Lower leg skin (tissue), 4 donors: ENCODE measurements at regions not wholly inside any gene's neighbourhood (a gene's known extent, or its start where the extent isn't known, plus 50 kb on each side); places are given as distances from the start of the nearest gene placed in this dataset.

Experiments
- DNase-seq, 2 donors: peaks; one replicate each; pipeline ENCODE4 v3.0.0-alpha.2; 2019; ENCODE audit warnings: low spot score in 2 of 2
- H3K4me3 ChIP-seq: fragments of 200-600 bp; sonication (generic); 2 replicates; pipeline ENCODE4 v1.5.1; 2017; ENCODE audit warnings: mild to moderate bottlenecking, low read depth; ENCODE audit not compliant: poor library complexity, severe bottlenecking
- POLR2A ChIP-seq, 2 donors: fragments of 450-650 bp; IDR thresholded peaks; one replicate each; pipeline ENCODE4 v1.6.1; 2016 to 2017; ENCODE audit warnings: antibody characterized with exemption in 2 of 2, mild to moderate bottlenecking in 1 of 2, moderate library complexity in 1 of 2
- WGBS, 2 donors: methylation state at CpG; one replicate each; pipeline ENCODE4 v1.1.5; 2018; 5-methylcytosine and 5-hydroxymethylcytosine counted together
- intact Hi-C: fragments of 100-400 bp; cut with DNase I; formaldehyde crosslinking; loops from one replicate; pipeline ENCODE4 v1.15.0; 2023; ENCODE audit warnings: low total_unique reads
- TF ChIP-seq, protein P1 (sequence below), 3 donors: fragments of 450-650 bp; IDR thresholded peaks; one replicate each; pipeline ENCODE4 v1.5.1; 2016; ENCODE audit warnings: antibody characterized with exemption in 3 of 3, mild to moderate bottlenecking in 3 of 3, moderate library complexity in 2 of 3

DNA sequence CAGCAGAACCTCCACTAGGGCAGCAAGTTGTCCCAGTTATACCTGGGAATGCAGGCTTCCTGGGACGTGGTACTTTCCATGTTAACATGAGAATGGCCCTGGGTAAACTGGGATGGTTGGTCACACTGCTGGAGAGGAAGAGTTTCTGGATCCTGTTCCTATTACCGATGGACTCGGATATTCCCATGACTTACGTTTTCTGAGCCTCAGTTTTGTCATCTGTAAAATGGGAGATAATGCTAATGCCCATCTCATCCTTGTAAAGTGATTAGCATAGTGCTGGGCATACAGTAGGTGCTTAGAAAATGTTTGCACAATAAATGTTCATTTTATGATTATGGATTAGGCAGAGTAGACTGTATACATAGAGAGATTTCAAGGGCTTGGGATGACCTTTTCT, 280.9 kb upstream of the EEF2KMT start:
- intact Hi-C loops, result no loop called here
- TF ChIP-seq, protein P1, sequence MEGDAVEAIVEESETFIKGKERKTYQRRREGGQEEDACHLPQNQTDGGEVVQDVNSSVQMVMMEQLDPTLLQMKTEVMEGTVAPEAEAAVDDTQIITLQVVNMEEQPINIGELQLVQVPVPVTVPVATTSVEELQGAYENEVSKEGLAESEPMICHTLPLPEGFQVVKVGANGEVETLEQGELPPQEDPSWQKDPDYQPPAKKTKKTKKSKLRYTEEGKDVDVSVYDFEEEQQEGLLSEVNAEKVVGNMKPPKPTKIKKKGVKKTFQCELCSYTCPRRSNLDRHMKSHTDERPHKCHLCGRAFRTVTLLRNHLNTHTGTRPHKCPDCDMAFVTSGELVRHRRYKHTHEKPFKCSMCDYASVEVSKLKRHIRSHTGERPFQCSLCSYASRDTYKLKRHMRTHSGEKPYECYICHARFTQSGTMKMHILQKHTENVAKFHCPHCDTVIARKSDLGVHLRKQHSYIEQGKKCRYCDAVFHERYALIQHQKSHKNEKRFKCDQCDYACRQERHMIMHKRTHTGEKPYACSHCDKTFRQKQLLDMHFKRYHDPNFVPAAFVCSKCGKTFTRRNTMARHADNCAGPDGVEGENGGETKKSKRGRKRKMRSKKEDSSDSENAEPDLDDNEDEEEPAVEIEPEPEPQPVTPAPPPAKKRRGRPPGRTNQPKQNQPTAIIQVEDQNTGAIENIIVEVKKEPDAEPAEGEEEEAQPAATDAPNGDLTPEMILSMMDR (IDR thresholded peaks at IDR 0.05), result no peak
- no peak for TF ChIP-seq POLR2A (IDR thresholded peaks at IDR 0.05)
- no peak for DNase-seq
- 80 to 84% methylated on average over 4 of the region's 4 CpGs for WGBS, 2 donors
- no peak overlapping the region for H3K4me3 ChIP-seq

DNA sequence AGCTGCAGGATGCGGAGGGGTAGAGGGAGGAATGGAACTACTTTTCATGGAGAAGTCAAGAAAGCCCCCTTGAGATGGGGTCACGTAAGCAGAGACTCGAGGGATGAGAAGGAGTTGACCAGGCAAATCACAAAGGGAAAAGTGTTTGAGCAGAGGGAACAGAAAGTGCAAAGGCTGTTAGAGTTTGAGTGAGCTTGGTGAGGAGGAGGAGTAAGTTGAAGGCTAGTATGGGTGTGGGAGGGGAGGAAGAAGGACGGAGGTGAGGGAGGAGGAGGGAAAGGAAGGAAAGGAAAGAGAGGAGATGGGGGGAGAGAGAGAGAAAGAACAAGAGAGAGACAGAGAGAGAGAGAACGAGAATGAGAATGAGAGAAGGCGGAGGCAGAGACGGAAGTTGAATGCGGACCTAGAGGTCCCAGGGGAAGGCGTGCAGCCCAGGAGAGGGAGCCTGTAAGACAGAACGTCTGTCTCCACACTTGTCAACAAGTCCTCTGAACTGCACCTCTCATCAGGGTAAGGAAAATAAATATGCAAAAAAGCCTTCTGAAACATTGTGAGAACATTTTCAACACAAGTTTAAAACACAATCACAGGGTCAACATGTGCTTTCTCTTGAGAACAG, 279.8 kb upstream of the EEF2KMT start:
- no peak for TF ChIP-seq POLR2A (IDR thresholded peaks at IDR 0.05)
- TF ChIP-seq, protein P1 (IDR thresholded peaks at IDR 0.05), result no peak
- intact Hi-C loops, result no loop called here
- 59 to 62% methylated on average over 10 of the region's 10 CpGs for whole genome bisulfite sequencing, 2 donors
- no peak overlapping the region for H3K4me3 ChIP-seq
- no peak for DNase-seq

DNA sequence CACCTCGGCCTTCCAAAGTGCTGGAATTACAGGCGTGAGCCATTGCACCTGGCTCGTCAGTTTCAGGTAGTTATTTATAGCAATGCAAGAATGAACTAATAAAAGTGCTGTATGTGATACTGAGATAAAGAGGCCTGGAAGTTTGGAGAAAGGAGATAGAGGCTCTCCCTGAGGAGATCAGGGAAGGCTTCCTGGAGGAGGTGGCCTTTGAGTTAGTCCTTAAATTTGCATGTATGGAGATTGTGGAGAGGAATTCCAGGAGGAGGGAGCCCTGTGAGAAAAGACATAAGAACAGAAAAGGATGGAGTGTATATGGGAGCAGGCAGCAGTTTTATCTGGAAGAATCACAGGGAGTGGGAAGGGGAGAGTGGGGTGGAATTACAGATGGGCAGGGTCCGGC, 276.6 kb upstream of the EEF2KMT start:
- TF ChIP-seq, protein P1 (IDR thresholded peaks at IDR 0.05), result no peak
- no peak for TF ChIP-seq POLR2A (IDR thresholded peaks at IDR 0.05)
- H3K4me3 ChIP-seq, result no peak overlapping the region
- 61 to 62% methylated on average over 4 of the region's 4 CpGs for WGBS, 2 donors
- DNase-seq, result no peak
- intact Hi-C loops, result no loop called here

DNA sequence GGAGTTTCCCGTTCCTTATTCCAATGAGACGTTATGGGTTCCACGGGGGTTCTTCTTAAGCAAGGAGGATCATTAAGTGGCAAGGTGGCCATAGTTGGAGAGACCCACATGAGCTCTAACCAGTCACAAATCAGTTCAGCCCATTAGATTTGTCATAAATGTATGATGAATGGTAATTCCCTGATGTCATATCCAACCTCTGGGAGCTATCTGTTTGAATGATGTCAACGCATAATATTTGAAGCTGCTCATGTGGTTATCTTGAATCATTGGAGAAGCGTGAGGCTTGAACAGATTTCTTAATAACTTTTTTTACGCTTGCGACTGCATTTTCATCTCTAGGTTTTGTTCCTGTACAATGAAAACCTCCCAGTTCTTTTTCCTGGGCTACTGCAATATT, 270.4 kb upstream of the EEF2KMT start:
- WGBS, 2 donors, result 90 to 93% methylated on average over 7 of the region's 7 CpGs
- no peak for TF ChIP-seq POLR2A (IDR thresholded peaks at IDR 0.05)
- TF ChIP-seq, protein P1 (IDR thresholded peaks at IDR 0.05), result no peak
- no peak for DNase-seq
- intact Hi-C loops, result no loop called here
- no peak overlapping the region for H3K4me3 ChIP-seq

DNA sequence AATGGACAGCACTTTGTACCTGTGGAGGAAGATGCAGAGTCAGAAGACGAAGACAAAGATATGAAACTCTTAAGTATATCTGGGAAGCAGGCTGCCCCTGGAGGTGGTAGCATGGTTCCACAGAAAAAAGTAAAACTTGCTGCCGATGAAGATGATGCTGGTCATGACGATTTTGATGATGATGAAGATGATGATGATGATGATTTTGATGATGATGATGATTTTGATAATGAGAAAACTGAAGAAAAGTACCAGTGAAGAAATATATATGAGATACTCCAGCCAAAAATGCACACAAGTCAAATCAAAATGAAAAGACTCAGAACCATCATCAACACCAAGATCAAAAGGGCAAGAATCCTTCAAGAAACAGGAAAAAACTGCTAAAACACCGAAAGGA, 268.5 kb upstream of the EEF2KMT start:
- intact Hi-C loops, result no loop called here
- no peak overlapping the region for H3K4me3 ChIP-seq
- TF ChIP-seq, protein P1 (IDR thresholded peaks at IDR 0.05), result no peak
- TF ChIP-seq POLR2A (IDR thresholded peaks at IDR 0.05), result no peak
- WGBS, 2 donors, result 70 to 71% methylated on average over 4 of the region's 4 CpGs
- no peak for DNase-seq

DNA sequence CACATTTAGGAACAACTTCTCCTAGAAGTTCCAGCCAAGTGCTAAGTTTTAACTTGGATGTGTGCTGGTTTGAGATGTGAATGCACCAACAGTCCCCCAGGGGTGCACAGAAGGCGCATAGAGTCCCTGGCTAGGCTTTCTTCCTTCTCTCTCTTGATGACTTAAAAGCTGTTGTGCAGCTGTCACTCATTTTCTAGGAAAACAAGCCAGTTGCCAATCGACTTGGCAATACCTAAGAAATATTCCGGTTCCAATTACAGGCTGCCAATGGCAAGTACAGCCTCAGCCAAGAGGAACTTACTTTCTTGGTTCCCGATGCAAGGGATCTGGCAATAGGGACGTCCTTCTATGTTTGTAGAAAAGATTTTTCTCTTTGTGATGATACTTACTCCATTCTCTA, 266.6 kb upstream of the EEF2KMT start:
- H3K4me3 ChIP-seq, result no peak overlapping the region
- TF ChIP-seq, protein P1 (IDR thresholded peaks at IDR 0.05), result no peak
- TF ChIP-seq POLR2A (IDR thresholded peaks at IDR 0.05), result no peak
- no peak for DNase-seq
- WGBS, 2 donors, result 34 to 40% methylated on average over 5 of the region's 5 CpGs
- intact Hi-C loops, result no loop called here
